ENCODE measurements at regions not wholly inside any gene's neighbourhood (a gene's known extent, or its start where the extent isn't known, plus 50 kb on each side); places are given as distances from the start of the nearest gene placed in this dataset.
"Not testable (repeated sequence)": the region's sequence is repeated elsewhere in the genome, so short reads cannot be mapped to it uniquely, and the experiment has no call there.

- no peak for DNase-seq (ENCODE audit: low read depth in 2 of 2)
Measured at GRCh38 chr13:55569514-55569913, 1571.2 kb upstream of the PRR20A start.

- no peak for DNase-seq (ENCODE audit: low read depth in 2 of 2)
Measured at GRCh38 chr13:55570371-55570770, 1570.3 kb upstream of the PRR20A start.

GRCh38 chr13:55571237-55571867 lies 1569.4 kb upstream of the PRR20A start:
- DNase-seq (ENCODE audit: low read depth in 2 of 2): no peak

- no peak for DNase-seq (ENCODE audit: low read depth in 2 of 2)
Measured at GRCh38 chr13:55572408-55572807, 1568.3 kb upstream of the PRR20A start.

GRCh38 chr13:55572862-55573261 lies 1567.9 kb upstream of the PRR20A start:
- DNase-seq (ENCODE audit: low read depth in 2 of 2): no peak

- DNase-seq (ENCODE audit: low read depth in 2 of 2): no peak
Measured at GRCh38 chr13:55573565-55573964, 1567.2 kb upstream of the PRR20A start.

GRCh38 chr13:55576389-55576788 lies 1564.3 kb upstream of the PRR20A start:
- no peak for DNase-seq (ENCODE audit: low read depth in 2 of 2)

- DNase-seq (ENCODE audit: low read depth in 2 of 2): no peak
Measured at GRCh38 chr13:55577082-55577846, 1563.5 kb upstream of the PRR20A start.

- DNase-seq (ENCODE audit: low read depth in 2 of 2): no peak
Measured at GRCh38 chr13:55577847-55578210, 1562.9 kb upstream of the PRR20A start.

- not testable (repeated sequence) for DNase-seq (ENCODE audit: low read depth in 2 of 2)
Measured at GRCh38 chr13:55582294-55582693, 1558.4 kb upstream of the PRR20A start.

GRCh38 chr13:55583953-55584593 lies 1556.6 kb upstream of the PRR20A start:
- DNase-seq (ENCODE audit: low read depth in 2 of 2): no peak

GRCh38 chr13:55602784-55603183 lies 1537.9 kb upstream of the PRR20A start:
- no peak for DNase-seq (ENCODE audit: low read depth in 2 of 2)

- DNase-seq (ENCODE audit: low read depth in 2 of 2): no peak
Measured at GRCh38 chr13:55606045-55606665, 1534.6 kb upstream of the PRR20A start.

GRCh38 chr13:55613429-55614187 lies 1527.1 kb upstream of the PRR20A start:
- no peak for DNase-seq (ENCODE audit: low read depth in 2 of 2)

- DNase-seq (ENCODE audit: low read depth in 2 of 2): no peak
Measured at GRCh38 chr13:55615081-55615480, 1525.6 kb upstream of the PRR20A start.

GRCh38 chr13:55617241-55617640 lies 1523.5 kb upstream of the PRR20A start:
- DNase-seq (ENCODE audit: low read depth in 2 of 2): no peak

GRCh38 chr13:55627221-55627620 lies 1513.5 kb upstream of the PRR20A start:
- DNase-seq (ENCODE audit: low read depth in 2 of 2): no peak

GRCh38 chr13:55632402-55632801 lies 1508.3 kb upstream of the PRR20A start:
- DNase-seq (ENCODE audit: low read depth in 2 of 2): no peak

GRCh38 chr13:55649485-55649884 lies 1491.2 kb upstream of the PRR20A start:
- no peak for DNase-seq (ENCODE audit: low read depth in 2 of 2)

GRCh38 chr13:55652657-55653056 lies 1488.1 kb upstream of the PRR20A start:
- DNase-seq (ENCODE audit: low read depth in 2 of 2): no peak

- no peak for DNase-seq (ENCODE audit: low read depth in 2 of 2)
Measured at GRCh38 chr13:55653497-55653896, 1487.2 kb upstream of the PRR20A start.

- DNase-seq (ENCODE audit: low read depth in 2 of 2): no peak
Measured at GRCh38 chr13:55654243-55654642, 1486.5 kb upstream of the PRR20A start.
